Retinal pigment epithelial cell (primary cell): ENCODE measurements at regions not wholly inside any gene's neighbourhood (a gene's known extent, or its start where the extent isn't known, plus 50 kb on each side); places are given as distances from the start of the nearest gene placed in this dataset.
"Not testable (repeated sequence)": the region's sequence is repeated elsewhere in the genome, so short reads cannot be mapped to it uniquely, and the experiment has no call there.

ENCODE experiments used
- DNase-seq: peaks from one replicate; pipeline ENCODE4 v3.0.0-alpha.2; 2010; ENCODE audit warnings: low read depth
- H3K4me3 ChIP-seq: 2 replicates; pipeline ENCODE4 v1.5.1; 2011; ENCODE audit warnings: mild to moderate bottlenecking, low read length, control low read depth, moderate library complexity
- CTCF ChIP-seq: conservative IDR thresholded peaks from 2 replicates; pipeline ENCODE4 v1.5.1; 2011; ENCODE audit warnings: low read depth, low read length, control low read depth, inconsistent platforms

DNA sequence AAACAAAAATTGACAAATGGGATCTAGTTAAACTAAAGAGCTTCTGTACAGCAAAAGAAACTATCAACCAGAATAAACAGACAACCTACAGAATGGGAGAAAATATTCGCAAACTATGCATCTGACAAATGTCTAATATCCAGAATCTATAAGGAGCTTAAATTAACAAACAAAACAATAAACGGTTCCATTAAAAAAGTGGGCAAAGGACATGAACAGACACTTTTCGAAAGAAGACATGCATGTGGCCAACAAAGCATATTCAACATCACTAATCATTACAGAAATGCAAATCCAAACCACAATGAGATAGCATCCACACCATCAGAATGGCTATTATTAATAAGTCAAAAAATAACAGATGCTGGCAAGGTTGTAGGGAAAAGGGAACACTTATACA, 50.5 kb upstream of the MED13L start:
- not testable (repeated sequence) for DNase-seq, H3K4me3 ChIP-seq

DNA sequence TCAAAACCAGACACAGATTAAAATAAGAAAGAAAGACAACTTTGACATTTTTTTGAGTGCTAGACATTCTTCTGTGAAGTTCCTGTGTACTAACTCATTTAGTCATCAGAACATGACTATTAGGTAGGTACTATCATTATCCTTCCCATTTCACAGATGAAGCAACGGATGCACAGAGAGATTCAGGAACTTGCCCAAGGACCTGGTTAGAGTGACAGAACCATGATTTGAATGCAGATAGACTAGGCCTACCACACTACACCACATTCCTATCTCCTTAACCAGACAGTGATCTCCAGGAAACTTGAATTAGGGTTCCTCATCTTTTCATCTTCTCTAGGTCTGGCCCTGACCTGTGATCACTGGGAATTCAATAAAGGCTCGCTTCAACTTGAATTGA, 54.4 kb upstream of the MED13L start:
- no peak for TF ChIP-seq CTCF
- DNase-seq: no peak
- no peak overlapping the region for H3K4me3 ChIP-seq

DNA sequence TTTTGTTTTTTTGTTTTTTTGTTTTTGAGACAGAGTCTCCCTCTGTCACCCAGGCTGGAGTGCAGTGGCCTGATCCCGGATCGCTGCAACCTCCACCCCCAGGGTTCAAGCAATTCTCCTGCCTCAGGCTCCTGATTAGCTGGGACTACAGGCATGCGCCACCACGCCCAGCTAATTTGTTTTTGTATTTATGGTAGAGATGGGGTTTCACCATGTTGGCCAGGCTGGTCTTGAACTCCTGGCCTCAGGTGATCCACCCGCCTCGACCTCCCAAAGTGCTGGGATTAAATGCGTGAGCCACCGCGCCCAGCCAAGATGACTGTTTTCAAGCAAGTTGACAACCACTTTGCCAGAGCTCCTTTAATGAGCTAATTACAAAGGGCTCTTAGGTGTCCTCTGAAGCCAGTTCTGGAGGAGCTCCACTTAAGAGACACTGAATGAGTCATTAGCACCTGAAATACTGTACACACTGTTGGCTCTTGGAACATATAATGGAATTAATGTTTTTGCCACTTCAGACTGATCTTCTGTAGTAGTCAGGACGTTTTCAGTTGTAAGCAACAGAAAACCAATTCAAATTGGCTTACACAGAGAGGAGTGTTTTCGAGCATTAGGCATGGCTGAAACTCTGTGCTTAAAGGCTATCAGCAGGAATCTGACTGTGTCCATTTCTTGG, 55.4 kb upstream of the MED13L start:
- DNase-seq: no peak
- no peak overlapping the region for H3K4me3 ChIP-seq
- no peak for TF ChIP-seq CTCF

DNA sequence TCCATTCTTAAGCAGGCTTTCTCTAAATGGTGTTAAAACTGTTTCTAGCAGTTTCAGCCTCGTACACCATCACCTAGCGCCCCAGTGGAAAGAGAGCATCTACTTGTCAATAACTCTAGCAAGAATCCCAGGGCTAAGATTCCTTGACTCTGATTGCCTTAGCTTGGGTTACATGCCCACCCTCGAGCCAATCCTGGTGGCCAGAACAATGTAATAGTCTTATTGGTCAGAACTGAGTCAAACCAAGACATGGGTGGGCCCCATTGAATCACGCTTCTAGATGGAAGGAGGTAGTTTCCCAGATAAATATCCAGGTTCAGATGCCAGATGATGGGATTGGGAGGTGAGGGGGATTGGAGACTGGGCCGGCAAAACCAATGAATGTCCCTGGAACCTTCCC, 55.9 kb upstream of the MED13L start:
- no peak for TF ChIP-seq CTCF
- H3K4me3 ChIP-seq: no peak overlapping the region
- no peak for DNase-seq

- no peak overlapping the region for H3K4me3 ChIP-seq
- TF ChIP-seq CTCF: no peak
- no peak for DNase-seq
Measured at GRCh38 chr12:116336542-116337065, 59.1 kb upstream of the MED13L start.

DNA sequence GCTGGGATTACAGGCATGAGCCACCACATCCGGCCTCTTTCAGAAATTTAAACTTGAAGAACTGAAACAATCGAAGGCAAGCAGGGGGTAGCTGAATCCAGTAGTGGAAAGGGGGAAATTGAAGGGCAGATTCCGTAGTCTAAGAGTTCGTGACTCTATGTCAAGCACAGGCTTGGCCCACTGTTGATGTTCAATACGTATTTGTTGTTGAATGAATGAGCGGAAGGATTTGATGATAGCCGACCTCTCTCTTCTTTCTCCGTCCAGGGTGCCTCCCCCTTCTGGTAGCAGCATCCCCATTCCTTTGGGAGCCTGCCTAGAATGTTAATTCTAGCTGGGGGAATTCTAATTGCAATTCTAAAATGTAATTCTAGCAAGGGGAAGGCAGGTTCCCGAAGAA, 59.8 kb upstream of the MED13L start:
- TF ChIP-seq CTCF: no peak

DNA sequence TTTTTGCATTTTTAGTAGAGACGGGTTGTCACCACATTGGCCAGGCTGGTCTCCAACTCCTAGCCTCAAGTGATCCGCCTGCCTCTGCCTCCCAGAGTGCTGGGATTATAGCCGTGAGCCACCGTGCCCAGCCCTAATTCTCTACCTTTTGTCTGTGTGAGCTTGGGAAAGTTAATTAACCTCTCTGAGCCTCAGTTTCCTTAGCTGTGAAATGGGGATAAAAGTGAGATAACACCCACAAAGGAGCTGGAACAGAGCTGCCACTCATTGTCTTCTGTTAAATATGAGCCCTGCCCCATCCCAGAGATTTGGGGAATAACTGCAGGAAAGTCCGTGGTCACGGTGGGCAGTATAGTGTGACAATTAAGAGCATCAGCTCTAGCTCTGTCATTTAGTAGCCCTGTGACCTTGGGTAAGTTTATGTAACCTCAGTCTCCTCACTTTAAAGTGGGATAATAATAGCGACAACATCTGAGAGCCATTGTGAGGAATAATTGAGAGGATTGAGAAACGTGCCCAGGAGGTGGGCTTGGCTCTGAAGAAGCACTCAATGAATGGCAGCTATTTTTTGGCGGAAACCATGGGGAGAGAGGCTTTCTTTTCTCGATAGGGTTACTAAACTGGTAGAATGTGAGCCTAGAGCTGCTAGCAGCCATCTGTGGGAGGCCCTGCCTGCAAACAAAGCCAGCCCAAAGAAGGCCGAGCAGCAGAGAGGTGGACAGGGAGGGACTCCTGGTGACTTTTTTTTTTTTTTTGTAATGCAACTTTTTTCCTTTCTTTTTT, 60.8 kb upstream of the MED13L start:
- H3K4me3 ChIP-seq: no peak overlapping the region
- DNase-seq: no peak
- TF ChIP-seq CTCF: no peak

More for the DNA sequence above, 59.8 kb upstream of the MED13L start:
- DNase-seq: no peak
- no peak overlapping the region for H3K4me3 ChIP-seq
